RWPE2 (cell line): ENCODE measurements at regions not wholly inside any gene's neighbourhood (a gene's known extent, or its start where the extent isn't known, plus 50 kb on each side); places are given as distances from the start of the nearest gene placed in this dataset.

Experiments used
- ATAC-seq: fragments of 200-7000 bp; cut with Tn5 transposase; 3 replicates; pipeline ENCODE4 v1.9.1; 2021; ENCODE audit warnings: low read depth
- DNase-seq: peaks from one replicate; pipeline ENCODE4 v3.0.0-alpha.2; 2020; ENCODE audit warnings: low spot score
- H3K27ac ChIP-seq: fragments of 450-650 bp; 2 replicates; pipeline ENCODE4 v1.5.1; 2017; ENCODE audit warnings: mild to moderate bottlenecking; ENCODE audit not compliant: poor library complexity, severe bottlenecking
- H3K27me3 ChIP-seq: fragments of 250-450 bp; sonication (Bioruptor Pico); 2 replicates; pipeline ENCODE4 v1.5.1; 2021; ENCODE audit warnings: mild to moderate bottlenecking, moderate library complexity; ENCODE audit not compliant: insufficient read depth, poor library complexity, severe bottlenecking
- H3K36me3 ChIP-seq: fragments of 250-450 bp; sonication (Bioruptor Pico); 2 replicates; pipeline ENCODE4 v1.5.1; 2020; ENCODE audit warnings: low read depth, mild to moderate bottlenecking, moderate library complexity
- H3K4me1 ChIP-seq: fragments of 250-450 bp; sonication (Bioruptor Pico); 2 replicates; pipeline ENCODE4 v1.5.1; 2021; ENCODE audit warnings: mild to moderate bottlenecking, moderate library complexity; ENCODE audit not compliant: insufficient read depth, poor library complexity, severe bottlenecking
- H3K4me3 ChIP-seq: fragments of 250-450 bp; sonication (Bioruptor Pico); 2 replicates; pipeline ENCODE4 v1.5.1; 2021; ENCODE audit warnings: mild to moderate bottlenecking, moderate library complexity; ENCODE audit not compliant: severe bottlenecking
- H3K9me3 ChIP-seq: fragments of 250-450 bp; sonication (Bioruptor Pico); 2 replicates; pipeline ENCODE4 v1.5.1; 2021; ENCODE audit warnings: mild to moderate bottlenecking, moderate library complexity; ENCODE audit not compliant: severe bottlenecking
- TF ChIP-seq, protein P1 (sequence below): fragments of 450-650 bp; IDR thresholded peaks from one replicate; pipeline ENCODE4 v1.5.1; 2017; ENCODE audit warnings: mild to moderate bottlenecking, moderate library complexity; ENCODE audit not compliant: poor library complexity, severe bottlenecking

DNA sequence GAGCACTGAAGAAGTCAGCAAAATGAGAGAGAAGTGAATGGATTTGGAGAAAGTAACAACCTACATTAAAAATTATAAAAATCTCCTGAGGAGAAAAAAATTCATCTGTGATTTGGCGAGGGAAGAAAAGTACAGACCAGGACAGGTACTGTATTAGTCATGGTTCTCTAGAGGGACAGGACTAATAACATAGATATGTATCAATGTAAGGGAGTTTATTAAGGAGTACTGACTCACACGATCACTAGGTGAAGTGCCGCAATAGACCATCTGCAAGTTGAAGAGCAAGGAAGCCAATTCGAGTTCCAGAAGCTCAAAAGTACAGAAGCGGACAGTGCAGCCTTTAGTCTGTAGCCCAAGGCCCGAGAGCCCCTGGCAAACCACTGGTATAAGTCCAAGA, 1004.4 kb upstream of the ALCAM start:
- peaks cover 4% of the 10 kb centered on the region for H3K4me1 ChIP-seq
- H3K27ac ChIP-seq, result no peak overlapping the region
- ATAC-seq (no peak), DNase-seq (no peak)
- TF ChIP-seq, protein P1, sequence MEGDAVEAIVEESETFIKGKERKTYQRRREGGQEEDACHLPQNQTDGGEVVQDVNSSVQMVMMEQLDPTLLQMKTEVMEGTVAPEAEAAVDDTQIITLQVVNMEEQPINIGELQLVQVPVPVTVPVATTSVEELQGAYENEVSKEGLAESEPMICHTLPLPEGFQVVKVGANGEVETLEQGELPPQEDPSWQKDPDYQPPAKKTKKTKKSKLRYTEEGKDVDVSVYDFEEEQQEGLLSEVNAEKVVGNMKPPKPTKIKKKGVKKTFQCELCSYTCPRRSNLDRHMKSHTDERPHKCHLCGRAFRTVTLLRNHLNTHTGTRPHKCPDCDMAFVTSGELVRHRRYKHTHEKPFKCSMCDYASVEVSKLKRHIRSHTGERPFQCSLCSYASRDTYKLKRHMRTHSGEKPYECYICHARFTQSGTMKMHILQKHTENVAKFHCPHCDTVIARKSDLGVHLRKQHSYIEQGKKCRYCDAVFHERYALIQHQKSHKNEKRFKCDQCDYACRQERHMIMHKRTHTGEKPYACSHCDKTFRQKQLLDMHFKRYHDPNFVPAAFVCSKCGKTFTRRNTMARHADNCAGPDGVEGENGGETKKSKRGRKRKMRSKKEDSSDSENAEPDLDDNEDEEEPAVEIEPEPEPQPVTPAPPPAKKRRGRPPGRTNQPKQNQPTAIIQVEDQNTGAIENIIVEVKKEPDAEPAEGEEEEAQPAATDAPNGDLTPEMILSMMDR, result no peak
- no peaks in the 10 kb centered on the region for H3K36me3 ChIP-seq
- H3K4me3 ChIP-seq, result no peak overlapping the region
- no peaks in the 10 kb centered on the region for H3K27me3 ChIP-seq
- no peaks in the 10 kb centered on the region for H3K9me3 ChIP-seq

GRCh38 chr3:104367000-104367399, 999.7 kb upstream of the ALCAM start:
- TF ChIP-seq, protein P1, result no peak
- no peaks in the 10 kb centered on the region for H3K4me1 ChIP-seq
- no peaks in the 10 kb centered on the region for H3K36me3 ChIP-seq
- DNase-seq (no peak), ATAC-seq (no peak)
- H3K27ac ChIP-seq, result no peak overlapping the region
- no peaks in the 10 kb centered on the region for H3K27me3 ChIP-seq
- no peak overlapping the region for H3K4me3 ChIP-seq
- no peaks in the 10 kb centered on the region for H3K9me3 ChIP-seq

DNA sequence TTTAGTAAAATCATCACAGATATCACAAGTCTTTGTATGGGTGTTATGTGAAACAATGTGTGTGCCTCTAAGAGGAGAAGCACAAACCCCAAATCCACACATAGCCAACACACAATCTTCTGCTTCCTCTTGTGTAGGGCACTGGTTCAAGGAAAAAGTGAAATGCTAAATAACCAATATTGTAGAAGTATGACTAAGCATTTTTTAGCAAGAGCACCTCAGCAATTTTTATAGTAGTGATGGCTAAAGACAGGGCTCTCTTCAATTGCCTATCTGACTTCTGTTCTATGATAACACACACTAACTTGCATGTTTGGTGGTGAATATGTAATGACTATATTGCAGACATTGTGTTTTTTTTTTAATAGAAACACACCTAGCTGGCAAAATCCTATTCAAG, 997.9 kb upstream of the ALCAM start:
- Histone ChIP-seq H3K36me3 (no peaks in the 10 kb centered on the region), H3K4me1 (no peaks in the 10 kb centered on the region), H3K9me3 (no peaks in the 10 kb centered on the region), H3K27me3 (no peaks in the 10 kb centered on the region), H3K27ac (no peak overlapping the region), H3K4me3 (no peak overlapping the region)
- no peak for DNase-seq
- ATAC-seq, result no peak
- TF ChIP-seq, protein P1, result no peak

DNA sequence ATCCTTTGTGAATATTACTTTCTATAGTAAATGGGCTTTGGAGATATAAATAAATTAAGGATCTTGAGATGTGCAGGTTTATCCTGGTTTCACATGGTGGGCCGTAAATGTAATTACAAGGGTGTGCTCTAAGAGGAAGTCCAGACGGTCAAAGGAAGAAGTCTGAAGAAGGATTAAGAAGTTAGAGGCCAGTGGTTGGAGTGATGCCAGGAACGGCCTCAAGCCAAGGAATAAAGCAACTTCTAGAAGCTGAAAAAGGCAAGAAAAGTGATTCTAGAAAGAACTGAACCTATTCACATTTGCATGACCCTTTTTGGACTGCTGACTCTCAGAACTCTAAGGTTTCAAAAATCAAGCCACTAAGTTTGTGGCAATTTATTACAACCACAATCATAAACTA, 981.3 kb upstream of the ALCAM start:
- Histone ChIP-seq H3K4me3 (no peak overlapping the region), H3K27me3 (no peaks in the 10 kb centered on the region), H3K9me3 (no peaks in the 10 kb centered on the region), H3K36me3 (no peaks in the 10 kb centered on the region), H3K27ac (no peak overlapping the region), H3K4me1 (peaks cover 4% of the 10 kb centered on the region)
- DNase-seq, result no peak
- TF ChIP-seq, protein P1, result no peak
- ATAC-seq, result no peak

- no peaks in the 10 kb centered on the region for H3K36me3 ChIP-seq
- TF ChIP-seq, protein P1, result no peak
- peaks cover 4% of the 10 kb centered on the region for H3K4me1 ChIP-seq
- no peaks in the 10 kb centered on the region for H3K9me3 ChIP-seq
- H3K27ac ChIP-seq, result no peak overlapping the region
- DNase-seq, result no peak
- no peaks in the 10 kb centered on the region for H3K27me3 ChIP-seq
- ATAC-seq, result peak; percentile 40; the same call in 1 of the 3 replicates
- no peak overlapping the region for H3K4me3 ChIP-seq
These were observed 978.1 kb upstream of the ALCAM start for GRCh38 chr3:104388619-104389018.
